H1 (cell line): ENCODE measurements at regions not wholly inside any gene's neighbourhood (a gene's known extent, or its start where the extent isn't known, plus 50 kb on each side); places are given as distances from the start of the nearest gene placed in this dataset.

Experiments
- BACH1 ChIP-seq: IDR thresholded peaks from 2 replicates; pipeline ENCODE4 v1.6.1; 2012; ENCODE audit warnings: low read length, improper control_type of control experiment
- TF ChIP-seq, protein P1 (sequence below), 3 experiments: IDR thresholded peaks; 1 replicate in 2 of 3; 2 replicates in 1 of 3; pipeline versions ENCODE4 v1.5.1 to v1.6.1; 2011; ENCODE audit warnings: low read length in 3 of 3, mild to moderate bottlenecking in 3 of 3, inconsistent platforms in 2 of 3, low read depth in 1 of 3, moderate library complexity in 1 of 3; ENCODE audit not compliant: insufficient read depth in 1 of 3; ENCODE audit errors: control extremely low read depth in 1 of 3

- TF ChIP-seq, protein P1, sequence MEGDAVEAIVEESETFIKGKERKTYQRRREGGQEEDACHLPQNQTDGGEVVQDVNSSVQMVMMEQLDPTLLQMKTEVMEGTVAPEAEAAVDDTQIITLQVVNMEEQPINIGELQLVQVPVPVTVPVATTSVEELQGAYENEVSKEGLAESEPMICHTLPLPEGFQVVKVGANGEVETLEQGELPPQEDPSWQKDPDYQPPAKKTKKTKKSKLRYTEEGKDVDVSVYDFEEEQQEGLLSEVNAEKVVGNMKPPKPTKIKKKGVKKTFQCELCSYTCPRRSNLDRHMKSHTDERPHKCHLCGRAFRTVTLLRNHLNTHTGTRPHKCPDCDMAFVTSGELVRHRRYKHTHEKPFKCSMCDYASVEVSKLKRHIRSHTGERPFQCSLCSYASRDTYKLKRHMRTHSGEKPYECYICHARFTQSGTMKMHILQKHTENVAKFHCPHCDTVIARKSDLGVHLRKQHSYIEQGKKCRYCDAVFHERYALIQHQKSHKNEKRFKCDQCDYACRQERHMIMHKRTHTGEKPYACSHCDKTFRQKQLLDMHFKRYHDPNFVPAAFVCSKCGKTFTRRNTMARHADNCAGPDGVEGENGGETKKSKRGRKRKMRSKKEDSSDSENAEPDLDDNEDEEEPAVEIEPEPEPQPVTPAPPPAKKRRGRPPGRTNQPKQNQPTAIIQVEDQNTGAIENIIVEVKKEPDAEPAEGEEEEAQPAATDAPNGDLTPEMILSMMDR (IDR thresholded peaks at IDR 0.05; ENCODE audit: control extremely low read depth in 1 of 3, insufficient read depth in 1 of 3, low read depth in 1 of 3, low read length in 3 of 3): no peak
- no peak for TF ChIP-seq BACH1
Observed at GRCh38 chr1:13900583-13900982, 200.6 kb downstream of the PRDM2 start.
